ENCODE measurements at regions not wholly inside any gene's neighbourhood (a gene's known extent, or its start where the extent isn't known, plus 50 kb on each side); places are given as distances from the start of the nearest gene placed in this dataset.

- H3K4me3 Mint-ChIP-seq, result no peak overlapping the region
- H3K9me3 Mint-ChIP-seq, result peaks cover 2% of the 10 kb centered on the region
- peaks cover 11% of the 10 kb centered on the region for H3K4me1 Mint-ChIP-seq
- no peak for ATAC-seq
- H3K27me3 Mint-ChIP-seq (ENCODE audit: low read depth), result no peaks in the 10 kb centered on the region
- H3K27ac Mint-ChIP-seq, result no peak overlapping the region
- DNase-seq (ENCODE audit: low spot score), result no peak
- H3K36me3 Mint-ChIP-seq, result no peaks in the 10 kb centered on the region
- TF ChIP-seq ZSCAN18 (CRISPR knock-in tag; IDR thresholded peaks at IDR 0.05), result no peak
- ChIA-PET CTCF (no interaction called here), POLR2A (no interaction called here)
Observed at GRCh38 chr2:151053661-151053990, 208.0 kb downstream of the RBM43 start.

GRCh38 chr2:151052850-151053660 lies 208.6 kb downstream of the RBM43 start:
- ATAC-seq (no peak), DNase-seq (ENCODE audit: low spot score) (no peak)
- TF ChIP-seq NFYB (CRISPR knock-in tag; conservative IDR thresholded peaks at IDR 0.05; ENCODE audit: low read depth) (no peak), IRF2 (CRISPR knock-in tag; IDR thresholded peaks at IDR 0.05; ENCODE audit: borderline replicate concordance, low read depth) (no peak), NFATC4 (CRISPR knock-in tag; IDR thresholded peaks at IDR 0.05) (no peak), MYBL2 (CRISPR knock-in tag; IDR thresholded peaks at IDR 0.05) (no peak), FOXP4 (CRISPR knock-in tag; IDR thresholded peaks at IDR 0.05) (no peak), NR3C1 (CRISPR knock-in tag; conservative IDR thresholded peaks at IDR 0.05; ENCODE audit: low read depth) (no peak), PREB (CRISPR knock-in tag; IDR thresholded peaks at IDR 0.05; ENCODE audit: borderline replicate concordance) (no peak), ZNF423 (CRISPR knock-in tag; IDR thresholded peaks at IDR 0.05) (no peak), KAT7 (CRISPR knock-in tag; IDR thresholded peaks at IDR 0.05; ENCODE audit: borderline replicate concordance) (no peak), GTF2I (CRISPR knock-in tag; conservative IDR thresholded peaks at IDR 0.05) (no peak), CTCF (IDR thresholded peaks at IDR 0.05) (no peak), SP1 (CRISPR knock-in tag; conservative IDR thresholded peaks at IDR 0.05) (no peak), IRF1 (CRISPR knock-in tag; IDR thresholded peaks at IDR 0.05) (no peak)
- POLR2A ChIA-PET, result no interaction called here
- CTCF ChIA-PET, result no interaction called here
- Mint-ChIP-seq H3K9me3 (no peaks in the 10 kb centered on the region), H3K27me3 (ENCODE audit: low read depth) (no peaks in the 10 kb centered on the region), H3K4me1 (peaks cover 11% of the 10 kb centered on the region), H3K27ac (no peak overlapping the region), H3K36me3 (no peaks in the 10 kb centered on the region), H3K4me3 (no peak overlapping the region)

GRCh38 chr2:151051574-151052220 lies 210.0 kb downstream of the RBM43 start:
- Mint-ChIP-seq H3K9me3 (peaks cover 5% of the 10 kb centered on the region), H3K27me3 (ENCODE audit: low read depth) (no peaks in the 10 kb centered on the region), H3K4me1 (peaks cover 11% of the 10 kb centered on the region), H3K4me3 (no peak overlapping the region), H3K27ac (no peak overlapping the region), H3K36me3 (0 out of 2 replicates have a peak, but pooled peaks cover 4% of the 10 kb centered on the region)
- DNase-seq (ENCODE audit: low spot score), result peak; percentile 25
- TF ChIP-seq E2F4 (CRISPR knock-in tag; IDR thresholded peaks at IDR 0.05; ENCODE audit: borderline replicate concordance, low read depth) (no peak), CTCF (IDR thresholded peaks at IDR 0.05) (peak; percentile 78)
- CTCF ChIA-PET, result interaction anchor here (0.7 to 2.1 kb wide), 11 partner anchors 11 to 450 kb away, joined by 3 to 9 read pairs (median 4); no protein-coding TSS in a partner anchor
- POLR2A ChIA-PET, result no interaction called here
- peak; percentile 48 for ATAC-seq

All from WTC11 (cell line).